ENCODE measurements at regions not wholly inside any gene's neighbourhood (a gene's known extent, or its start where the extent isn't known, plus 50 kb on each side); places are given as distances from the start of the nearest gene placed in this dataset.

DNA sequence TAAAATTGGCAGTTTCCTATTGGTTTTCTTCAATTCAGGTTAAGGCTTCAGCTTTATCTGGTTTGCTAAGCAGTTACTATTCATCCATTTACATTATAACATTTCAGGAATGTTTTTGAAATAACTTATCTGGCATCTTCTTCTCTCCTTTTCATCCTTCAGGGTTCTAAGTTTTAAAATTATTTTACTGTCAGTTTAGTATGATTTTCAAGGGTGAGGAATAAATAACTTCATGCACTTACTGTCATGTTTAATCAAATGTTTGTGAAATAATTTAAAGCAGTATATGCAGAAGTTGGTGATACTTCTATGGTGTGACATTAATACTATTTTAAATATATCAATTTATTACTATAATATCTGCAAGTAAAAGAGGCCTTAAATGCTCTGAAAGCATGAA is 338.1 kb upstream of the MMS22L start:
- DNase-seq: no peak

- peak; percentile 36 for DNase-seq
These were observed 343.8 kb upstream of the MMS22L start for GRCh38 chr6:97626671-97627441.

DNA sequence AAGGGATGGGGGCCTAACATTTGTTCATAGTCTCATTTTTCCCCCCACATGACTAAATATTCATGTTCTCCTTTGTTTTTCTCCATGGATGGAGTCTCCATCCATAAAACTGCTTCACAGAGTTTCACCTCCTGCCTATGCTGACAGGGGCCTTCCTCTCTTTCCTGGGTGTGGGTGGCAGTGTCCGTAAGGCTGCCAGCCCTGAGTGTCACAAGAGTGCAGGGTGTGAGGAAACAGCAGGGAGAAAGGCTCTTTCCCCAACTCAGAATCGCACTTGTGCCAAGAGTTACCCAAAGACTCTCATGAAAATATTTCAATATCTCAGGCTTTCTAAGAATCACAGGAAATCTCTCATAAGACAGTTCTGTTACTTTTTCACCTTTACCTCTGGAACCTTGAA is 346.2 kb upstream of the MMS22L start:
- DNase-seq: no peak

- DNase-seq: no peak
These were observed 347.6 kb upstream of the MMS22L start for GRCh38 chr6:97630604-97631003.

- no peak for DNase-seq
These were observed 349.3 kb upstream of the MMS22L start for GRCh38 chr6:97632341-97632740.

DNA sequence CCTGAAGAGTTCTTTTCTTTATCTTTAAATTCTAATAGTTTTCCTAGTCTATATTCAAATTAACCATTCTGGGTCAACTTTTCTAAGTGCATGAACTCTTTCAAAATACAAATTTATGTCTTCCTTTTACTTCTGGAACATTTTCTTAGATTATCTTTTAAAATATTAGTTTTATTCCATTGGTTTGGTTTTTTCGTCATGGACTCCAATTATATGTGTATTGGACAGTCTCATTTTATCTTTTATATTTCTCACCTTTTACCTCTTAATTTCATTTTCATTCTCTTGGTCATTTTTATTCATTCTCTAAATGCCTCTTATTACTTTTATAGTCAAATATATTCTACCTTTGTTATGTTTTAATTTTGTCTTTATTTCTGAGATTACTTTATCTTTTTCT is 356.7 kb upstream of the MMS22L start:
- no peak for DNase-seq

- no peak for DNase-seq
These were observed 361.3 kb upstream of the MMS22L start for GRCh38 chr6:97644353-97644752.

DNA sequence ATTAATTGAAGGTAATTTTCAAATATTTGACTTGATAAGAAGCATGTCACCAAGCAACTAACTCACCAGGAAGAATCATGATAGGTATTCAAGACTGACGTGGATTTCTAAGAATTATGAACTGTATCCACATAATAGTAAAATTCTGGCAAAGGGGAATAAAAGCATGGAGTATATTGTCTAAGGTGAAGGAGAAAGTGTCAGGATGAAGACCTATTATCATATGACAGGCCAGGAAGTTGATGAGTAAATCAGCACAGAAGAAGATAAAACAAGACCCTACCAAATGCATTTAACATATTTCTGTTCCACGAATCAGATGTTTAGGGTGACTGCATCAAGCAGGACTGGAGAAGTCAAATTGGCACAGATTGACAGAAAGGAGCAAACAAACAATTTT is 362.7 kb upstream of the MMS22L start:
- DNase-seq: no peak

DNA sequence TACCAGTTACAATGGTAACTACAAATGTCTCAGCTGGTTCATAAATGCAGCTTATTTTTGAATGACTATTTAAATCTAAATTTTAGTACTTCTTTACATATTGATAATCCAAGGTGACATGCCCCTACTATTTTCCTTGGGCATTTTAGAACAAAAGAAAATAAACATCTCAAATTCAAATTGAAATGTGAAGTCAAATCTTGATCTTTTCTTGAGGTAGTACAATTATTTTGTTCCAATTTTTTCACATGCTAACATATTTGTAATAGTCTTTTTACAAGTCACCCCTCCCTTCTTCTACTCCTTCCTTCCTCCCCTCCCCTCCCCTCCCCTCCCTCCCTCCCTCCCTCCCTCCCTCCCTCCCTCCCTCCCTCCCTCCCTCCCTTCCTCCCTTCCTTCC is 370.1 kb upstream of the MMS22L start:
- DNase-seq: no peak

DNA sequence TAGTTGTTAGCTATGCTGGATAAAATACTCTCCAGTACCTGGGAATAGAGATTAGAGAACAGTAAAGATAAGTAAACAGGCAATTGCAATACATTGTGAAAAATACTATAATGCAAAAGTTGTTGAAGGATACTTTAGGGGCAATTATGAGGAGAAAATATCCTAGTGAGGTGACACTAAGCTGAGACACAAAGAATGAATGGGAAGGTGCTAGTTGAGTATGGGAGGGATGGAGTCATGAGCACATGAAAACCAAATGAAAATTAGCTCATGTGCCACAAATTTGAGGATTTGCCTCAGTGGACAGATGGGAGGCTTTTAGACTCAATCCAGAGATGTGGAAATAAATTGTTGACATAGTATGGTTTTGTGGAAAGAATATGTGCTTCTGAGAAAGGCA is 370.5 kb upstream of the MMS22L start:
- DNase-seq: no peak

- DNase-seq: no peak
These were observed 371.7 kb upstream of the MMS22L start for GRCh38 chr6:97654674-97655073.

DNA sequence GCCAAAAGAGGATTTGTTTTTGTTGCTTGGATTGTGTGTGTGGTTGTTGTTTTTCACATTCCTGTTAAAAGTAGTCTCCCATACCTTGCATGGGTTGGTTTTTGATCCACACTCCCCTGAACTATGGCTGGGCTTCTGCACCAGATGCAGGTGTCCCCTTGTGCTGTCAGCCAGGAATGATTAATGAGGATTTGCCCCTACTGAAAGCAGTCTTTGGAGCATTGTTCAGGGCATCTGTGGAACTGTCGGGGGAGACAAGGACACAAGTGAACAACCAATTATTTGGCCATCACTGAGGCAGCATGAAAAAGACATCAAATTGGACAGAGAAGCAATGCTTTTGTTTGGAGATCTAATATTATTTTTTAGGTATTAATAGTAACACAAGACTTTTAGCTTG is 373.2 kb upstream of the MMS22L start:
- DNase-seq: no peak

DNA sequence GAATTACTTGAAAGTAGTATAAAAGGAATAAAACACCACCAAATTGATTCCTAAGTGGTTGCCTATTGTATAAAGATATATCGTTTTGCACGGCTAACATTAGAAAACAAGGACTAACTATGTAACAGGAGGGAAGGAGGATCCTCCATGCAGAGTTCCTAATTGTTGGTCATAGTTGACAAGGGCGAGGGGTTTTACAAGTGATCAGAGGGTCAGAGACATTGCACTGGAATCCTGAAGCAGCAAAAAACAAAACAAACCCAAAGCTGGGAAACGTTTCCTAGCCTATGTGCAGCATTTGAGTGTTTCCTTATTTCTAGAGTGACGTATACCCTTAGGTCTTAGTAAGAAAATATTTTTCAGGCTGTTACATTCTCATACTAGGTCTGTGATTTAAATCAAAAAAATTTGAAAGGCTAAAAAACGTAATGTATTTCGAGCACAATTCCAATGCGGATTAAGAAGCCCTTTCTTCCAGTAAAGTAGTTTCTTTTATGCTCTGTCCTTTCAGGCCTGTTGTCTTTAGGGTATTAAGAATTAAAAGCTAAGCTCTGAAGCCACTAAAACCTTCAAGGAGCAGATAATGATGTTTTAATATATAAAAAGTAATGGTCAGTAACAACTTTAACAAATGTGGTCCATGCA is 373.8 kb upstream of the MMS22L start:
- no peak for DNase-seq

DNA sequence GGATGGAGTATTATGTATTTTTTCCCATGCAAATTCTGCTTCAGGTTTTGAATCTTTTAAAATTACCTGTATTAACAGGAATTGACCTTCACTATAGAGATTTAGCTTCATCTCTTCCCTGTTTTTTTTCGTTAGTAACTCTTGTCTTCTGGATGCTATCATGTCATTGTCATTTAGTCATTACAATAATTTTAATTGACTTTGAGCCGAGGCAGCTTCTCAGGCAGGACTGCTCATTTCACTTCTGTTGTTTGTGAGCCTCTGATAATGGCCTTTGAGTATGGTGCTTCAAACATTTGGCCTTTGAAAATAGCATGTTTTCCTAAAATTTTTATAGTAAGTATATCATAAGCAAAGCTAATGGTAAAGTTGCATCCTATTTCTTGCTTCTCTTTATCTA is 375.1 kb upstream of the MMS22L start:
- no peak for DNase-seq

DNA sequence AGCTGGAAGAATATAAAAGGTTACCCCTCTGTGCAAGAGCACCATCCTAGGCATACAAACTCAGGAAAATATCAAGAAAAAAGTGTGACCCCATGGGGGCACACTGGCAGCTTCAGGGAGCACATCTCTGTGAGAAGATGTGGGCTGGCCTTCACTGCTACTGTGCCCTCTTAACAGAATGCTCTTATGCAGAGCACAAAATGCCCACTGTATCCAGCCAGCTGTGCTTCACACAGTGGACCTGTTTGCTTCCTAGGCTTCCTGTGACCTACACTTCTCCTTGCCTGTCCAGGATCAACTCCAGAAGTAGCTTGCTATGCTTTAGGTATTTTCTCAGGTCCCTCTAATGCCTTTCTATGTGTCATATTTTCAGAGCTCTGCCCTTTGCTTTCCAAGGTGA is 380.2 kb upstream of the MMS22L start:
- no peak for DNase-seq

DNA sequence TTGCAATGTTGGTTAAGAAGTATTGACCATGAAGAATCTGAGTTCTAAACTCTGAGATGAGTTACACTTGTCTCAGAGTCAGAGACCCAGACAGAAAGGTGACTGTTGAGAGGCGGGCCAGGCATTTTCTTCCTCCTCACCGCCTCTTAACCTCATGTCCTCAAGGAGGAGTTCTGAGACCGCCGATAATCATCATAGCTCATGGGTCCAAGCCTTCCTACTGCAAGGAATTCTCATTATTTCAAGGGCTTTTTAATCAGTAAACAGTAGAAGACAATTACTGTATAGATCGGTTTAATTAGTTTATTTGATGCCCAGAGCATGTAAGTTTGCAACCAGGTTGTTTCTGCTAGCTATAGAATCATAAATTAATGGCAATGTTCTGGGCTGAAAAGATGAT is 382.4 kb upstream of the MMS22L start:
- DNase-seq: no peak

DNA sequence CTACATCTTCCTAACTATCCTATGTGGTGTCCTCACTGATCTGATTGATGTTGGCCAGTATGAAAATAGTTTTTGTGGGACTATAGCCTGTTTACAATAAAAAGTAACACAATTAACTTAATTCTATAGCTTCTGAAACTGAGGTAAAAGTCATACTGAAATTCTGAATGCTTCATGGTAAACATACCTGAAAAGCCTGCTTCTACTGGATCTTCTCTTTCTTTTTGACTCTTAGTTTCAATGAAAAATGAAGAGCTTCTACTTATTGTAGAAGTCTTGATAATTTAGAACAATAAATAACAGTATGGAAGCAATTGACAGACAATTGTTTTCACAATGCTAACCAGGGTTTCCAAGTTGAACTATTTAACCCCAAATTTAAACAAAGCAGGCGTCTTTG is 383.9 kb upstream of the MMS22L start:
- DNase-seq: no peak

GRCh38 chr6:97668716-97669115 is 385.7 kb upstream of the MMS22L start:
- DNase-seq: no peak

DNA sequence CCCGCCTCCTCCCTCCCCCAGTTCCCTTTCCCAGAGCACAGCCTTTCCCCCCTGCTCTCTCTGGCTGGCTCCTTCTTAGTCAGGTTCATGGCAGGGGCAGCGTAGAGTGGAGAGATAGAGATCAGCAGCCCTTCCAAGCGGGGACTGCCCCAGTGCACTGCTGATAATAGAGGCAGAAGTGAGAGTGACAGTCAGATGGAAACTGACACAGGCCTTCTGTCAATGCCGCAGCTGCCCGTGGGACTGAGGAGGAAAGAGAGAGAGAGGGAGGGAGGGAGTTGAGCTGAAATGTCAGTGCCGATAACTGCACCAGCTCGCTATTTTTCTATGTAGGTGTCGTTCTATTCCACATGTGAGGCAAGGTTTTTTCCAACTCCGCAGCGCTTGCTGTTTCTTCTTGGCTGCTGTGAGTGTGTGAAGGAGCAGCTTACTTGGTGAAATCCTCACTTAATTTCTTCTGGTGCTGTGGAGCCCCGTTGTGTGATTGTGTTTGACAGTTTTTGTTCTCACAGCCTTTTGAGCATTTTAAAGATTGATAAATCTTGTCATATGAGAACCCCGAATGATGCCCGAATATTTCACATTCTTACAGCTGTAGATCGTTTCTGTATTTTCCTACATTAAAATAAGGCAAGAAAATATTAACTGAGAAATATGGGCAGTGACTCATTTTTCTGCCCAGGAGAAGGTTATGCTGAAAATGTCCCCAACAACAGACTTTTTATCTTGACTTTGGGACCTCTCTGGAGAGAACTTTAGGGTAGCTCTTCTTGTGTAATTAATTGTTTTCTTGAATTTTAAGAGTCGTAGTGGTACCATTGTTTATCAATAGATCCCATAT is 386.4 kb upstream of the MMS22L start:
- DNase-seq: peak; percentile 36

DNA sequence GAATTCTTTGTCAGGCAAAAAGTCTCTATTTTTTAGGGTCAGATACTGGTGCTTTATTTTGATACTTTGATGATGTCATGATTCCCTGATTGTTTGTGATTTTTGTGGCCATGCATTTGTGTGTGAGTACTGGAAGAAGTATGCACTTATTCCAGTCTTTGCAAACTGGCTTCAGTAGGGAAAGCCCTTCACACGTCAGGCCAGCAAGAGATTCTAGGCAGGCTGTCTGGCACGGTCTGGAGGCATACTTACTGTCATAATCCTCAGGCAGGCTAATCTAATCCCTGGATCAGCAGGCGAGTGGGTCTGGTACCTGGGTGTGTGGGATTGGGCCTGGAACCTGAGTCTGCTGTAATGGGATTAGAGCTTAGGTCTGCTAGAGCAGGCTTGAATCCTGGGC is 391.8 kb upstream of the MMS22L start:
- no peak for DNase-seq

- DNase-seq: no peak
These were observed 394.6 kb upstream of the MMS22L start for GRCh38 chr6:97677626-97678025.

DNA sequence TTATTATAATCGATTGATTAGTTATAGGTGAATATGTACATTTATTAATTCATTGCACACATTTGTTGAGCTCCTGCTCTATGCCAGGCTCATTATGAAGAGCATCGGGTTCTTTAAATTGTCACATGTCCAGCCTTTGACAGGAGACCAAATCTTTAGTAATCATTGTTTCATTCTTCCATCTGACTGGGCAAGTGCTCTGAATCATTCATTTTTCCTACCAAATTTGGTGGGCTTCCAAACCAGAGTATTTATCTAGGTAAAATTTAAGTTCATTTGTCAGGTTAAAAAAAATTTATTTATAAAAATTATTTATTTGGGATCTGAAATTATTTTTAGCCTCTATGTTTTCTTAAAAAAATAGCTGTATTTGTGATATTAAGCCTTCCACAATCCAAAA is 404.9 kb upstream of the MMS22L start:
- DNase-seq: no peak

GRCh38 chr6:97689078-97689754 is 406.2 kb upstream of the MMS22L start:
- no peak for DNase-seq
